ENCODE measurements at regions not wholly inside any gene's neighbourhood (a gene's known extent, or its start where the extent isn't known, plus 50 kb on each side); places are given as distances from the start of the nearest gene placed in this dataset.

DNA sequence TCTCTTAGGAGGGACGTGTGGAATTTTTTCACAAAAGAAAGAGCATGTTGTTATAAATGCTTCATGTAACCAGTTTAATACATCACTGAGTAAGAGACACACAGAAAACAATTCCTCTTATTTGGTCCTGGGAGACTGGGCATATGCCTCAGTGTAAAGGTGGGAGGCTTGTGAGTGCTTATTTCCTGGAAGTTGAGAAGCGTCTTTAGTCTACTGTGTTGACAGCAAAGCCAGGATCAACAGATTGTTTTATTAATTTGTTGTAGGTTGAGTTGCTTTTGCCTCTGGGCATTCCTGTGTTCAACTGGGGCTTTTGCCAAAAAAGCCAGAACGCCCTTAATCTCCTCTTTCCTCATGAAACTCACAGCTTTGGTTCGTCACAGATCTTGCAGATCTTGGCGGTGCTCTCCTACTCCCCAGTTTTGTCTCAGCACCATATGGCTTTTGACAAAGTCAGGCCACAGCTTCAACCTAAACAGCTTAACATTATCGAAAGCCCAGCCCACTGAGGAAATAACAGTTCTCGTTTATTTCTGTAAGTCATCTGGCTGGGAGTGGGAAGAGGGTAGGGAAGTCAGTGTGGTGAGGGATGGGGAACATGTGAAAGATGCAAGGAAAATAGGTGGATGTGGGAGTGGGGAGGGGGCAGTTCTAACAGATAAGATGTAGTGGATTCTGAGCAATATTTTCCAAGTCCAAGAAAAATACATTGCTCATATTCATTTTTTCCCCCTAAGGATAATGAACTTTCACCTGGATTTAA lies 227.2 kb downstream of the DACT1 start:
- no CpG with 5 or more reads among the region's 7 CpGs for whole genome bisulfite sequencing (ENCODE audit: extremely low coverage, insufficient read length, low lambda C conversion rate)
- Histone ChIP-seq H4K20me1 (ENCODE audit: control insufficient read depth, insufficient read depth, insufficient read length) (no peaks in the 10 kb centered on the region), H2BK120ac (ENCODE audit: low read depth, low read length, poor library complexity, severe bottlenecking) (no peak overlapping the region), H2BK15ac (ENCODE audit: low read depth, low read length) (no peak overlapping the region), H3K79me1 (ENCODE audit: insufficient read depth, low read depth, low read length, poor library complexity, severe bottlenecking) (no peaks in the 10 kb centered on the region), H4K5ac (ENCODE audit: insufficient read length, low read depth, low read length) (no peak overlapping the region), H4K8ac (replicated peaks; ENCODE audit: insufficient read length, low read depth, low read length) (no peak overlapping the region), H3K4ac (ENCODE audit: low read depth, low read length) (no peak overlapping the region), H3K4me1 (ENCODE audit: insufficient read depth, low read length) (no peaks in the 10 kb centered on the region), H2AFZ (ENCODE audit: low read length) (no peak overlapping the region), H2AK5ac (ENCODE audit: insufficient read length, low read length) (no peak overlapping the region), H3K79me2 (ENCODE audit: insufficient read depth, low read length) (no peaks in the 10 kb centered on the region), H2BK12ac (ENCODE audit: insufficient read length, low read depth, low read length) (no peak overlapping the region), H3K4me2 (ENCODE audit: insufficient read depth, insufficient read length, low read length) (no peak overlapping the region), H3T11ph (ENCODE audit: low read length) (no peak overlapping the region), H3K9ac (ENCODE audit: extremely low read depth, insufficient read length, low read length) (no peak overlapping the region), H3K14ac (ENCODE audit: insufficient read depth, low read length) (no peak overlapping the region), H3K23ac (ENCODE audit: insufficient read length, low read depth, low read length) (no peak overlapping the region), H2BK5ac (ENCODE audit: insufficient read length, low read length) (no peak overlapping the region), H3K27me3 (ENCODE audit: insufficient read depth, low read length) (no peaks in the 10 kb centered on the region), H3K56ac (ENCODE audit: insufficient read length, low read depth, low read length) (no peak overlapping the region), H3K27ac (ENCODE audit: insufficient read length, low read depth, low read length) (no peak overlapping the region), H3K23me2 (ENCODE audit: insufficient read length, low read depth, low read length, poor library complexity, severe bottlenecking) (no peaks in the 10 kb centered on the region), H3K9me3 (ENCODE audit: control insufficient read depth, low read depth, low read length) (no peaks in the 10 kb centered on the region), H3K18ac (ENCODE audit: insufficient read length, low read depth, low read length) (no peak overlapping the region), H4K91ac (ENCODE audit: insufficient read length, low read depth, low read length) (no peak overlapping the region), H2BK20ac (ENCODE audit: low read depth, low read length, poor library complexity, severe bottlenecking) (no peak overlapping the region)
- no peak overlapping the region for H3K4me3 Mint-ChIP-seq
- H3K9me3 Mint-ChIP-seq: no peaks in the 10 kb centered on the region
- H3K27ac Mint-ChIP-seq: no peak overlapping the region
- no peaks in the 10 kb centered on the region for H3K27me3 Mint-ChIP-seq (ENCODE audit: low read depth)
- peaks cover 0 to 3% of the 10 kb centered on the region in 2 experiments; a peak in 1 of 4 replicates for H3K4me1 Mint-ChIP-seq
- DNase-seq: no peak
- H3K36me3 Mint-ChIP-seq (ENCODE audit: insufficient read depth in 1 of 3, low read depth in 3 of 3): no peaks in the 10 kb centered on the region
- TF ChIP-seq, protein P1, sequence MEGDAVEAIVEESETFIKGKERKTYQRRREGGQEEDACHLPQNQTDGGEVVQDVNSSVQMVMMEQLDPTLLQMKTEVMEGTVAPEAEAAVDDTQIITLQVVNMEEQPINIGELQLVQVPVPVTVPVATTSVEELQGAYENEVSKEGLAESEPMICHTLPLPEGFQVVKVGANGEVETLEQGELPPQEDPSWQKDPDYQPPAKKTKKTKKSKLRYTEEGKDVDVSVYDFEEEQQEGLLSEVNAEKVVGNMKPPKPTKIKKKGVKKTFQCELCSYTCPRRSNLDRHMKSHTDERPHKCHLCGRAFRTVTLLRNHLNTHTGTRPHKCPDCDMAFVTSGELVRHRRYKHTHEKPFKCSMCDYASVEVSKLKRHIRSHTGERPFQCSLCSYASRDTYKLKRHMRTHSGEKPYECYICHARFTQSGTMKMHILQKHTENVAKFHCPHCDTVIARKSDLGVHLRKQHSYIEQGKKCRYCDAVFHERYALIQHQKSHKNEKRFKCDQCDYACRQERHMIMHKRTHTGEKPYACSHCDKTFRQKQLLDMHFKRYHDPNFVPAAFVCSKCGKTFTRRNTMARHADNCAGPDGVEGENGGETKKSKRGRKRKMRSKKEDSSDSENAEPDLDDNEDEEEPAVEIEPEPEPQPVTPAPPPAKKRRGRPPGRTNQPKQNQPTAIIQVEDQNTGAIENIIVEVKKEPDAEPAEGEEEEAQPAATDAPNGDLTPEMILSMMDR (conservative IDR thresholded peaks at IDR 0.05): no peak
